GM23338 (cell line): ENCODE measurements at regions not wholly inside any gene's neighbourhood (a gene's known extent, or its start where the extent isn't known, plus 50 kb on each side); places are given as distances from the start of the nearest gene placed in this dataset.

Experiments used
- ATAC-seq: fragments of 200-7000 bp; cut with Tn5 transposase; 3 replicates; pipeline ENCODE4 v1.9.1; 2020
- DNase-seq: peaks from one replicate; pipeline ENCODE4 v3.0.0-alpha.2; 2015; ENCODE audit warnings: low spot score
- H2AFZ ChIP-seq: fragments of 200-600 bp; sonication (generic); 2 replicates; pipeline ENCODE4 v1.8.0; 2016; ENCODE audit warnings: antibody characterized with exemption, mild to moderate bottlenecking, moderate library complexity
- H3F3A ChIP-seq: fragments of 200-600 bp; sonication (generic); replicated peaks from 2 replicates; pipeline ENCODE4 v1.8.0; 2017; ENCODE audit warnings: antibody characterized with exemption, mixed run types, low read depth
- H3K27ac ChIP-seq: fragments of 200-600 bp; sonication (generic); 2 replicates; pipeline ENCODE4 v1.6.1; 2016; ENCODE audit warnings: low read depth
- H3K27me3 ChIP-seq: fragments of 200-600 bp; sonication (generic); 2 replicates; pipeline ENCODE4 v1.8.0; 2016; ENCODE audit warnings: mild to moderate bottlenecking, mixed run types, moderate library complexity; ENCODE audit not compliant: insufficient read depth
- H3K36me3 ChIP-seq: fragments of 200-600 bp; sonication (generic); 2 replicates; pipeline ENCODE4 v1.8.0; 2016; ENCODE audit warnings: mild to moderate bottlenecking; ENCODE audit not compliant: insufficient read depth
- H3K4me1 ChIP-seq: fragments of 200-600 bp; sonication (generic); 2 replicates; pipeline ENCODE4 v1.8.0; 2016; ENCODE audit warnings: mild to moderate bottlenecking, moderate library complexity; ENCODE audit not compliant: insufficient read depth
- H3K4me2 ChIP-seq: fragments of 200-600 bp; sonication (generic); 2 replicates; pipeline ENCODE4 v1.7.1; 2017; ENCODE audit warnings: mixed run types
- H3K4me3 ChIP-seq: fragments of 200-600 bp; sonication (generic); 2 replicates; pipeline ENCODE4 v1.6.1; 2016; ENCODE audit warnings: mixed run types
- H3K79me2 ChIP-seq: fragments of 200-600 bp; sonication (generic); replicated peaks from 2 replicates; pipeline ENCODE4 v1.8.0; 2017; ENCODE audit warnings: mild to moderate bottlenecking; ENCODE audit not compliant: insufficient read depth
- H3K9me2 ChIP-seq: fragments of 200-600 bp; sonication (generic); 2 replicates; pipeline ENCODE4 v1.8.0; 2017; ENCODE audit not compliant: insufficient read depth
- H4K20me1 ChIP-seq: fragments of 200-600 bp; sonication (generic); replicated peaks from 2 replicates; pipeline ENCODE4 v1.8.0; 2017; ENCODE audit warnings: mild to moderate bottlenecking; ENCODE audit not compliant: insufficient read depth
- H3K27ac Mint-ChIP-seq: 2 replicates; pipeline ENCODE4 v1.8.0; 2020; ENCODE audit warnings: inconsistent platforms, mild to moderate bottlenecking, moderate library complexity, mixed read lengths
- H3K27me3 Mint-ChIP-seq: 3 replicates; pipeline ENCODE4 v1.8.0; 2022; ENCODE audit warnings: low read depth, mild to moderate bottlenecking, moderate library complexity, mixed read lengths, inconsistent platforms; ENCODE audit not compliant: insufficient read depth, poor library complexity
- H3K36me3 Mint-ChIP-seq: 3 replicates; pipeline ENCODE4 v1.8.0; 2021; ENCODE audit warnings: low read depth, mild to moderate bottlenecking, inconsistent platforms, moderate library complexity, mixed read lengths
- H3K4me1 Mint-ChIP-seq: 3 replicates; pipeline ENCODE4 v1.8.0; 2020; ENCODE audit warnings: mild to moderate bottlenecking, inconsistent platforms, mixed read lengths
- H3K4me3 Mint-ChIP-seq: 3 replicates; pipeline ENCODE4 v1.8.0; 2021; ENCODE audit warnings: moderate library complexity, mild to moderate bottlenecking, inconsistent platforms, mixed read lengths
- H3K9me3 Mint-ChIP-seq: 3 replicates; pipeline ENCODE4 v1.8.0; 2020; ENCODE audit warnings: moderate library complexity, mild to moderate bottlenecking, inconsistent platforms, mixed read lengths
- CREB1 ChIP-seq: fragments of 250-450 bp; sonication (Bioruptor Pico); IDR thresholded peaks from 2 replicates; pipeline ENCODE4 v1.5.0; 2020; ENCODE audit warnings: low read depth, mild to moderate bottlenecking, moderate library complexity
- CTCF ChIP-seq, 2 experiments: fragments of 200-600 bp in 1 of 2; sonication (generic) in 1 of 2; conservative IDR thresholded peaks; 2 replicates each; pipeline versions ENCODE4 v1.5.1 to v1.6.1; 2016 to 2017; ENCODE audit warnings: antibody characterized with exemption in 2 of 2, low read depth in 2 of 2, mild to moderate bottlenecking in 2 of 2, moderate library complexity in 1 of 2
- ETS1 ChIP-seq: IDR thresholded peaks from 2 replicates; pipeline ENCODE4 v1.6.1; 2016; ENCODE audit warnings: antibody characterized with exemption
- EZH2 ChIP-seq: fragments of 200-600 bp; sonication (generic); IDR thresholded peaks from one replicate; pipeline ENCODE4 v1.8.0; 2017; ENCODE audit warnings: antibody characterized with exemption, mild to moderate bottlenecking, low read depth; ENCODE audit not compliant: unreplicated experiment
- EZH2phosphoT487 ChIP-seq: fragments of 200-600 bp; sonication (generic); IDR thresholded peaks from one replicate; pipeline ENCODE4 v1.8.1; 2018; ENCODE audit warnings: antibody characterized with exemption; ENCODE audit not compliant: unreplicated experiment
- JUNB ChIP-seq: IDR thresholded peaks from one replicate; pipeline ENCODE4 v1.6.1; 2016; ENCODE audit warnings: antibody characterized with exemption; ENCODE audit not compliant: unreplicated experiment
- NANOG ChIP-seq: IDR thresholded peaks from 2 replicates; pipeline ENCODE4 v1.6.1; 2016; ENCODE audit warnings: antibody characterized with exemption, borderline replicate concordance
- POLR2AphosphoS5 ChIP-seq: IDR thresholded peaks from 2 replicates; pipeline ENCODE4 v1.6.1; 2016; ENCODE audit warnings: antibody characterized with exemption, low read depth
- REST ChIP-seq: IDR thresholded peaks from one replicate; pipeline ENCODE4 v1.6.1; 2018; ENCODE audit warnings: antibody characterized with exemption; ENCODE audit not compliant: unreplicated experiment
- STAT1 ChIP-seq: IDR thresholded peaks from one replicate; pipeline ENCODE4 v1.6.1; 2016; ENCODE audit warnings: antibody characterized with exemption; ENCODE audit not compliant: unreplicated experiment
- ZNF114 ChIP-seq: fragments of 250-450 bp; sonication (Bioruptor Pico); IDR thresholded peaks from 2 replicates; pipeline ENCODE4 v1.5.0; 2020; ENCODE audit warnings: mild to moderate bottlenecking, moderate library complexity
- ZNF331 ChIP-seq: fragments of 250-450 bp; sonication (Bioruptor Pico); IDR thresholded peaks from 2 replicates; pipeline ENCODE4 v1.5.0; 2020; ENCODE audit warnings: low read depth, mild to moderate bottlenecking, moderate library complexity
- TF ChIP-seq, protein P1 (sequence below): fragments of 250-450 bp; sonication (Bioruptor Pico); IDR thresholded peaks from 2 replicates; pipeline ENCODE4 v1.5.0; 2020; ENCODE audit warnings: mild to moderate bottlenecking, moderate library complexity

- no peaks in the 10 kb centered on the region for H4K20me1 ChIP-seq
Observed at GRCh38 chr10:3679950-3680629, 104.9 kb downstream of the KLF6 start.

More at GRCh38 chr10:3679950-3680629, 104.9 kb downstream of the KLF6 start:
- ATAC-seq = no peak
- H3K4me1 Mint-ChIP-seq = no peaks in the 10 kb centered on the region
- H3K27ac ChIP-seq = no peak overlapping the region
- H3K36me3 Mint-ChIP-seq = no peaks in the 10 kb centered on the region
- H2AFZ ChIP-seq = no peak overlapping the region
- H3K79me2 ChIP-seq = no peaks in the 10 kb centered on the region
- TF ChIP-seq EZH2phosphoT487 (no peak), POLR2AphosphoS5 (no peak), ETS1 (no peak), EZH2 (no peak), JUNB (no peak), NANOG (no peak), ZNF114 (CRISPR knock-in tag) (no peak), CREB1 (CRISPR knock-in tag) (no peak), ZNF331 (CRISPR knock-in tag) (no peak), CTCF (conservative IDR thresholded peaks at IDR 0.05; ENCODE audit: low read depth in 2 of 2) (no peak), REST (no peak), STAT1 (no peak)
- TF ChIP-seq, protein P1, sequence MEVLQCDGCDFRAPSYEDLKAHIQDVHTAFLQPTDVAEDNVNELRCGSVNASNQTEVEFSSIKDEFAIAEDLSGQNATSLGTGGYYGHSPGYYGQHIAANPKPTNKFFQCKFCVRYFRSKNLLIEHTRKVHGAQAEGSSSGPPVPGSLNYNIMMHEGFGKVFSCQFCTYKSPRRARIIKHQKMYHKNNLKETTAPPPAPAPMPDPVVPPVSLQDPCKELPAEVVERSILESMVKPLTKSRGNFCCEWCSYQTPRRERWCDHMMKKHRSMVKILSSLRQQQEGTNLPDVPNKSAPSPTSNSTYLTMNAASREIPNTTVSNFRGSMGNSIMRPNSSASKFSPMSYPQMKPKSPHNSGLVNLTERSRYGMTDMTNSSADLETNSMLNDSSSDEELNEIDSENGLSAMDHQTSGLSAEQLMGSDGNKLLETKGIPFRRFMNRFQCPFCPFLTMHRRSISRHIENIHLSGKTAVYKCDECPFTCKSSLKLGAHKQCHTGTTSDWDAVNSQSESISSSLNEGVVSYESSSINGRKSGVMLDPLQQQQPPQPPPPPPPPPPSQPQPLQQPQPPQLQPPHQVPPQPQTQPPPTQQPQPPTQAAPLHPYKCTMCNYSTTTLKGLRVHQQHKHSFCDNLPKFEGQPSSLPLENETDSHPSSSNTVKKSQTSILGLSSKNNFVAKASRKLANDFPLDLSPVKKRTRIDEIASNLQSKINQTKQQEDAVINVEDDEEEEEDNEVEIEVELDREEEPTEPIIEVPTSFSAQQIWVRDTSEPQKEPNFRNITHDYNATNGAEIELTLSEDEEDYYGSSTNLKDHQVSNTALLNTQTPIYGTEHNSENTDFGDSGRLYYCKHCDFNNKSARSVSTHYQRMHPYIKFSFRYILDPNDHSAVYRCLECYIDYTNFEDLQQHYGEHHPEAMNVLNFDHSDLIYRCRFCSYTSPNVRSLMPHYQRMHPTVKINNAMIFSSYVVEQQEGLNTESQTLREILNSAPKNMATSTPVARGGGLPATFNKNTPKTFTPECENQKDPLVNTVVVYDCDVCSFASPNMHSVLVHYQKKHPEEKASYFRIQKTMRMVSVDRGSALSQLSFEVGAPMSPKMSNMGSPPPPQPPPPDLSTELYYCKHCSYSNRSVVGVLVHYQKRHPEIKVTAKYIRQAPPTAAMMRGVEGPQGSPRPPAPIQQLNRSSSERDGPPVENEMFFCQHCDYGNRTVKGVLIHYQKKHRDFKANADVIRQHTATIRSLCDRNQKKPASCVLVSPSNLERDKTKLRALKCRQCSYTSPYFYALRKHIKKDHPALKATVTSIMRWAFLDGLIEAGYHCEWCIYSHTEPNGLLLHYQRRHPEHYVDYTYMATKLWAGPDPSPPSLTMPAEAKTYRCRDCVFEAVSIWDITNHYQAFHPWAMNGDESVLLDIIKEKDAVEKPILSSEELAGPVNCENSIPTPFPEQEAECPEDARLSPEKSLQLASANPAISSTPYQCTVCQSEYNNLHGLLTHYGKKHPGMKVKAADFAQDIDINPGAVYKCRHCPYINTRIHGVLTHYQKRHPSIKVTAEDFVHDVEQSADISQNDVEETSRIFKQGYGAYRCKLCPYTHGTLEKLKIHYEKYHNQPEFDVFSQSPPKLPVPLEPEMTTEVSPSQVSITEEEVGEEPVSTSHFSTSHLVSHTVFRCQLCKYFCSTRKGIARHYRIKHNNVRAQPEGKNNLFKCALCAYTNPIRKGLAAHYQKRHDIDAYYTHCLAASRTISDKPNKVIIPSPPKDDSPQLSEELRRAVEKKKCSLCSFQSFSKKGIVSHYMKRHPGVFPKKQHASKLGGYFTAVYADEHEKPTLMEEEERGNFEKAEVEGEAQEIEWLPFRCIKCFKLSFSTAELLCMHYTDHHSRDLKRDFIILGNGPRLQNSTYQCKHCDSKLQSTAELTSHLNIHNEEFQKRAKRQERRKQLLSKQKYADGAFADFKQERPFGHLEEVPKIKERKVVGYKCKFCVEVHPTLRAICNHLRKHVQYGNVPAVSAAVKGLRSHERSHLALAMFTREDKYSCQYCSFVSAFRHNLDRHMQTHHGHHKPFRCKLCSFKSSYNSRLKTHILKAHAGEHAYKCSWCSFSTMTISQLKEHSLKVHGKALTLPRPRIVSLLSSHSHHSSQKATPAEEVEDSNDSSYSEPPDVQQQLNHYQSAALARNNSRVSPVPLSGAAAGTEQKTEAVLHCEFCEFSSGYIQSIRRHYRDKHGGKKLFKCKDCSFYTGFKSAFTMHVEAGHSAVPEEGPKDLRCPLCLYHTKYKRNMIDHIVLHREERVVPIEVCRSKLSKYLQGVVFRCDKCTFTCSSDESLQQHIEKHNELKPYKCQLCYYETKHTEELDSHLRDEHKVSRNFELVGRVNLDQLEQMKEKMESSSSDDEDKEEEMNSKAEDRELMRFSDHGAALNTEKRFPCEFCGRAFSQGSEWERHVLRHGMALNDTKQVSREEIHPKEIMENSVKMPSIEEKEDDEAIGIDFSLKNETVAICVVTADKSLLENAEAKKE (CRISPR knock-in tag) = no peak
- no peaks in the 10 kb centered on the region for H3K4me1 ChIP-seq
- H3K9me2 ChIP-seq = no peaks in the 10 kb centered on the region; the same call in 1 of the 2 replicates
- no peaks in the 10 kb centered on the region for H3K36me3 ChIP-seq
- no peak for DNase-seq
- no peak overlapping the region for H3K4me2 ChIP-seq
- H3K27ac Mint-ChIP-seq = no peak overlapping the region
- peaks cover 6% of the 10 kb centered on the region for H3K27me3 Mint-ChIP-seq
- H3K4me3 Mint-ChIP-seq = no peak overlapping the region
- no peaks in the 10 kb centered on the region for H3K9me3 Mint-ChIP-seq
- H3K27me3 ChIP-seq = no peaks in the 10 kb centered on the region
- H3K4me3 ChIP-seq = no peak overlapping the region
- no peaks in the 10 kb centered on the region for H3F3A ChIP-seq
